Mucosa of gallbladder (tissue), 1 donor: ENCODE measurements at regions not wholly inside any gene's neighbourhood (a gene's known extent, or its start where the extent isn't known, plus 50 kb on each side); places are given as distances from the start of the nearest gene placed in this dataset.
"Not testable (repeated sequence)": the region's sequence is repeated elsewhere in the genome, so short reads cannot be mapped to it uniquely, and the experiment has no call there.

Source experiments
- DNase-seq: peaks from one replicate; pipeline ENCODE4 v3.0.0-alpha.2; 2020; ENCODE audit warnings: low spot score
- donor health status: DM: no; HTN: no; CAD: no.

- DNase-seq, result no peak
Measured at GRCh38 chr14:76264384-76264783, 111.6 kb upstream of the ESRRB start.

- DNase-seq, result peak; percentile 60
Measured at GRCh38 chr14:76267322-76268046, 108.5 kb upstream of the ESRRB start.

GRCh38 chr14:76268047-76268431 is 107.9 kb upstream of the ESRRB start:
- DNase-seq, result no peak

- no peak for DNase-seq
Measured at GRCh38 chr14:76268700-76269099, 107.2 kb upstream of the ESRRB start.

- DNase-seq, result no peak
Measured at GRCh38 chr14:76271041-76271755, 104.7 kb upstream of the ESRRB start.

- no peak for DNase-seq
Measured at GRCh38 chr14:76272349-76272748, 103.6 kb upstream of the ESRRB start.

GRCh38 chr14:76272774-76273173 is 103.2 kb upstream of the ESRRB start:
- DNase-seq, result no peak

- no peak for DNase-seq
Measured at GRCh38 chr14:76273346-76273745, 102.6 kb upstream of the ESRRB start.

- no peak for DNase-seq
Measured at GRCh38 chr14:76274324-76274723, 101.6 kb upstream of the ESRRB start.

- no peak for DNase-seq
Measured at GRCh38 chr14:76277586-76278130, 98.3 kb upstream of the ESRRB start.

GRCh38 chr14:76280221-76280620 is 95.7 kb upstream of the ESRRB start:
- DNase-seq, result no peak

GRCh38 chr14:76282581-76282980 is 93.4 kb upstream of the ESRRB start:
- no peak for DNase-seq

- no peak for DNase-seq
Measured at GRCh38 chr14:76287063-76287462, 88.9 kb upstream of the ESRRB start.

GRCh38 chr14:76289276-76289675 is 86.7 kb upstream of the ESRRB start:
- no peak for DNase-seq

GRCh38 chr14:76292561-76292960 is 83.4 kb upstream of the ESRRB start:
- DNase-seq, result no peak

GRCh38 chr14:76293221-76293620 is 82.7 kb upstream of the ESRRB start:
- DNase-seq, result no peak

GRCh38 chr14:76293923-76294322 is 82.0 kb upstream of the ESRRB start:
- peak; percentile 31 for DNase-seq

- no peak for DNase-seq
Measured at GRCh38 chr14:76294876-76295275, 81.1 kb upstream of the ESRRB start.

GRCh38 chr14:76298896-76299295 is 77.0 kb upstream of the ESRRB start:
- no peak for DNase-seq

- not testable (repeated sequence) for DNase-seq
Measured at GRCh38 chr14:76303188-76303587, 72.7 kb upstream of the ESRRB start.

- DNase-seq, result no peak
Measured at GRCh38 chr14:76304536-76305267, 71.2 kb upstream of the ESRRB start.

- DNase-seq, result peak; percentile 23
Measured at GRCh38 chr14:76305268-76305826, 70.6 kb upstream of the ESRRB start.
